Nephron progenitor cell (in vitro differentiated cells): ENCODE measurements at regions not wholly inside any gene's neighbourhood (a gene's known extent, or its start where the extent isn't known, plus 50 kb on each side); places are given as distances from the start of the nearest gene placed in this dataset.
"Not testable (repeated sequence)": the region's sequence is repeated elsewhere in the genome, so short reads cannot be mapped to it uniquely, and the experiment has no call there.

ENCODE experiments used
- DNase-seq: peaks from one replicate; pipeline ENCODE4 v3.0.0; 2021
- H3K27ac Mint-ChIP-seq: 2 replicates; pipeline ENCODE4 v1.8.0; 2021; ENCODE audit warnings: mild to moderate bottlenecking, moderate library complexity, mixed read lengths
- H3K27me3 Mint-ChIP-seq: 2 replicates; pipeline ENCODE4 v1.8.0; 2021; ENCODE audit warnings: mild to moderate bottlenecking, low read depth, mixed read lengths; ENCODE audit not compliant: poor library complexity
- H3K36me3 Mint-ChIP-seq: 2 replicates; pipeline ENCODE4 v1.8.0; 2021; ENCODE audit warnings: low read depth, mixed read lengths
- H3K4me1 Mint-ChIP-seq: 2 replicates; pipeline ENCODE4 v1.8.0; 2021; ENCODE audit warnings: mixed read lengths
- H3K4me3 Mint-ChIP-seq: 2 replicates; pipeline ENCODE4 v1.8.0; 2021; ENCODE audit warnings: mild to moderate bottlenecking, moderate library complexity, mixed read lengths
- H3K9me3 Mint-ChIP-seq: 2 replicates; pipeline ENCODE4 v1.8.0; 2021; ENCODE audit warnings: mild to moderate bottlenecking, moderate library complexity, mixed read lengths
- TF ChIP-seq, protein P1 (sequence below): fragments of 200-600 bp; sonication (generic); IDR thresholded peaks from 2 replicates; pipeline ENCODE4 v1.5.0; 2021; ENCODE audit warnings: antibody characterized with exemption

DNA sequence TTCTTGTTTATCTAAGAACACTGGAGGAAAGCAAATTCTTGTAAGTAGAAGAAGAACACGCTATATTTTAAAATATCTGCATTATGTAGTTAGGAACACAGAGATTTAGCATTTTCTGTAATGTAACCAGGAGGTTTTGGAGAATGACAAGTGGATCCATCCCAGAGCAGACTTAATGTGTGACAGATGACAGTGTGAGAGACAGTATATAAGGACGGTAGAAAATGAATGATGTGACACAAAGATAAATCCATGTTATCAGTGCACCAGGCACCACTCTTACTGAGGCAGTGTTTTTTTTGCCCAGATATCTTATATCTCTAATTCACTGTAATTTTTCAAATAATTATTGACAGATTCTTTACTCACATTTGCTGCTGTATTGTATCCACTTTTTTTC is 239.0 kb upstream of the KCNN2 start:
- Mint-ChIP-seq H3K36me3 (no peaks in the 10 kb centered on the region), H3K27ac (no peak overlapping the region), H3K4me3 (no peak overlapping the region), H3K4me1 (no peaks in the 10 kb centered on the region), H3K9me3 (peaks cover 3% of the 10 kb centered on the region), H3K27me3 (peaks cover 3% of the 10 kb centered on the region)
- DNase-seq, result no peak
- TF ChIP-seq, protein P1, sequence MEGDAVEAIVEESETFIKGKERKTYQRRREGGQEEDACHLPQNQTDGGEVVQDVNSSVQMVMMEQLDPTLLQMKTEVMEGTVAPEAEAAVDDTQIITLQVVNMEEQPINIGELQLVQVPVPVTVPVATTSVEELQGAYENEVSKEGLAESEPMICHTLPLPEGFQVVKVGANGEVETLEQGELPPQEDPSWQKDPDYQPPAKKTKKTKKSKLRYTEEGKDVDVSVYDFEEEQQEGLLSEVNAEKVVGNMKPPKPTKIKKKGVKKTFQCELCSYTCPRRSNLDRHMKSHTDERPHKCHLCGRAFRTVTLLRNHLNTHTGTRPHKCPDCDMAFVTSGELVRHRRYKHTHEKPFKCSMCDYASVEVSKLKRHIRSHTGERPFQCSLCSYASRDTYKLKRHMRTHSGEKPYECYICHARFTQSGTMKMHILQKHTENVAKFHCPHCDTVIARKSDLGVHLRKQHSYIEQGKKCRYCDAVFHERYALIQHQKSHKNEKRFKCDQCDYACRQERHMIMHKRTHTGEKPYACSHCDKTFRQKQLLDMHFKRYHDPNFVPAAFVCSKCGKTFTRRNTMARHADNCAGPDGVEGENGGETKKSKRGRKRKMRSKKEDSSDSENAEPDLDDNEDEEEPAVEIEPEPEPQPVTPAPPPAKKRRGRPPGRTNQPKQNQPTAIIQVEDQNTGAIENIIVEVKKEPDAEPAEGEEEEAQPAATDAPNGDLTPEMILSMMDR, result no peak

DNA sequence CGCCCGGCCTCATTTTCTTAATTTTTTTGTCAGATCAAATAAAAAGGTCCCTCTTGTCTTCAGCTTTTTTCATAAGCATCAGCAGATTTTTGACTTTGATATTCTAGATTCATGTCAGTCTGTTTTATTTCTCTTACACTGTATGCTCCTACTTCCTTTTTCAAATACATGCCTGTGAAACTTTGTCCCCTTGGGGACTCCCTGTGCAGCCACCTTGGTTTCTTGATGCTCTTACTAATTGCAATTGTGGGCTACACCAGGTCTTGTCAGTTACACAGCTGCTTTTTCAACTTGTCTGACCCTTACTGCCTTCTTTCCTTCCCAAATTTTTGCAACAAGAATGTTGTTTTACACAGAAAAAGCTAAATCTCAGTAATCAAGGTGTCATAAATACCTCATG is 238.2 kb upstream of the KCNN2 start:
- Mint-ChIP-seq H3K36me3 (no peaks in the 10 kb centered on the region), H3K4me1 (no peaks in the 10 kb centered on the region), H3K27me3 (peaks cover 3% of the 10 kb centered on the region), H3K4me3 (no peak overlapping the region), H3K9me3 (peaks cover 4% of the 10 kb centered on the region), H3K27ac (no peak overlapping the region)
- no peak for DNase-seq
- TF ChIP-seq, protein P1, result no peak

DNA sequence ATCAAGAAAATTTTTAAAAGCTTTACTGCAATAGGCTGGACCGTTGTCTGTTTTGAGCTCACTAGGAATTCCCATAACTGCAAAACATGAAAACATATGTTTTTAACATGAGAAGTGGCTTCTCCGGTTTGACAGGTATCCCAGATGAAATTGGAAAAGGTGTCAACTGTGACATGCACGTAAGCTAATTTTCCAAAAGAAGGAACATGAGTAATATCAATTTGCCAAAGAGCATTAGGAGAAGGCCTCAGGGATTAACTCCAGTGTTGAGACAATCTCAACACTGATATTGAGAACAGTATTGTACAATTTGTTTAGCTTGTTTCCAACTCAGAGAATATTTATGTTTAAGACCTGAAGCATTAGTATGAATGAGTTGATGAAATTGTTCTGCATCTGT is 215.5 kb upstream of the KCNN2 start:
- H3K4me1 Mint-ChIP-seq, result no peaks in the 10 kb centered on the region
- H3K27me3 Mint-ChIP-seq, result peaks cover 3% of the 10 kb centered on the region
- no peak overlapping the region for H3K27ac Mint-ChIP-seq
- TF ChIP-seq, protein P1, result no peak
- H3K36me3 Mint-ChIP-seq, result no peaks in the 10 kb centered on the region
- no peak for DNase-seq
- H3K4me3 Mint-ChIP-seq, result no peak overlapping the region
- H3K9me3 Mint-ChIP-seq, result peaks cover 28% of the 10 kb centered on the region

DNA sequence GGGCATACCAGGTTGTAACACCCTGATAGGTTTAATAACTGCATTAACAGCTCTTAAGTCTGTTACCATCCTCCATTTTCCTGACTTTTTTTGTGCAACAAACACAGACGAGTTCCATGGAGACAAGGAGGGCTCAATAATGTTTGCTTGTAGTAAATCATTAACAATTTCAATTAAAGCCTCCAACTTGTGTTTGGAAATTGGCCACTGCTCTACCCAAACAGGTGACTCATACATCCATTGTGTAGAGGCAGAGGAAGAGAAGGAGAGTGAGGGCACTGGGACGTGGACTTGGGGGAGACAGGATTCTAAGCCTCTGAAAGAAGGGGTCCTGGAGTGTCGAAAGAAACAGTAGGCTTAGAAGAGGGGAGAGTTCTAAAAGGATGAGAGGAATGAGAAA is 213.6 kb upstream of the KCNN2 start:
- peaks cover 28% of the 10 kb centered on the region for H3K9me3 Mint-ChIP-seq
- no peaks in the 10 kb centered on the region for H3K36me3 Mint-ChIP-seq
- H3K4me1 Mint-ChIP-seq, result no peaks in the 10 kb centered on the region
- H3K27me3 Mint-ChIP-seq, result peaks cover 6% of the 10 kb centered on the region
- TF ChIP-seq, protein P1, result no peak
- DNase-seq, result no peak
- H3K27ac Mint-ChIP-seq, result no peak overlapping the region
- H3K4me3 Mint-ChIP-seq, result no peak overlapping the region

DNA sequence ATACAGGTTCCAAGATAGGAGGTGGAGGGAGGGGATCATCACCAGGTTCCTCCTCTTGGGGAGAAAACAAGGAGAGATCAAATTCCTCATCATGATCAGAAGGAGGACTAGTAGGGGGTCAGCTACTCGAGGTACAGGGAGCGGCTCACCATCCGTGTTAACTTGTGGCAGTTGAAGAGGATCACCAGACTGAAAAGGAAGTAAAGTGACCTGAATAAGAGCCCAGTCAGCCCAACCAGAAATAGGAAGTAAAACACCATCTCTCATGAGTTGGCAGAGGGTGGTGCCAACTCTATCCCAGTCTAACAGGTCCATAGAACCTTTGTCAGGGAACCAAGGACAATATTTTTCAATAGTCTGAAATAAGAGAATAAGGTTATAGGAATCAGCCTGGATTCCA is 213.1 kb upstream of the KCNN2 start:
- H3K4me1 Mint-ChIP-seq, H3K27me3 Mint-ChIP-seq, H3K4me3 Mint-ChIP-seq, DNase-seq, H3K27ac Mint-ChIP-seq, H3K36me3 Mint-ChIP-seq: not testable (repeated sequence)
- peaks cover 28% of the 10 kb centered on the region for H3K9me3 Mint-ChIP-seq

DNA sequence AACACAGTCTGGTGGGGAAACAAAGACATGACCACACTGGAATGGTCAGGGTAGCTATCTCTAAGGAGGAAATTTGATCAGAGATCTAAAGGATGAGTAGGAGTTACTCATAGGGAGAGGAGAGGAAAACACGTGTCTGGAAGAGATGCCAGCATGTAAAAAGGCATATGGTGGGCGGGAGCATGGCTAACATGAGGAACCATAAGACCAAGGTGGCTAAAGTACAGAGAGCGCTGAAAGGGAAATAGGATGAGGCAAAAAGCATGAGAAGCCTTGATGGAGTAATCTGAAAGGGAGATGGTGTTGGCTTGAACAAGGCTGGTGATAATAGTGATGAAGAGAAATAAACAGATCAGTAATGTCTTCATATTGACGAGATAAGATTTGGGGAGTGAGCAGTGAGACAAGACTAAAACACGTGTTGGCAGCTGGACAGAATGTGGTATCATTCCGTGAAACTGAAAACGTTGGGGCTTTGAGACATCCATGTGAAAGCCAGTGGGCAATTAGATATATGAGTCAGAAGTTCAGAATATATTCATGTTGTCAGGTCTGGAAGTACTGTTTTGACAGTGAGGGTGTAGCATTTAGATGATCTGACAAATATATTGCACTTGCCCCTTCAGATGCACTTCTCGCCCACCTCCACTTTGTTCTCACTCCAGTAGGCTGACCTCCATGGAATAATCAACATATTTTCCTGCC is 209.1 kb upstream of the KCNN2 start:
- Mint-ChIP-seq H3K9me3 (peaks cover 45% of the 10 kb centered on the region), H3K4me3 (no peak overlapping the region), H3K27ac (no peak overlapping the region), H3K36me3 (no peaks in the 10 kb centered on the region), H3K4me1 (no peaks in the 10 kb centered on the region), H3K27me3 (peaks cover 9% of the 10 kb centered on the region)
- TF ChIP-seq, protein P1, result no peak
- no peak for DNase-seq
